ENCODE measurements at regions not wholly inside any gene's neighbourhood (a gene's known extent, or its start where the extent isn't known, plus 50 kb on each side); places are given as distances from the start of the nearest gene placed in this dataset.

DNA sequence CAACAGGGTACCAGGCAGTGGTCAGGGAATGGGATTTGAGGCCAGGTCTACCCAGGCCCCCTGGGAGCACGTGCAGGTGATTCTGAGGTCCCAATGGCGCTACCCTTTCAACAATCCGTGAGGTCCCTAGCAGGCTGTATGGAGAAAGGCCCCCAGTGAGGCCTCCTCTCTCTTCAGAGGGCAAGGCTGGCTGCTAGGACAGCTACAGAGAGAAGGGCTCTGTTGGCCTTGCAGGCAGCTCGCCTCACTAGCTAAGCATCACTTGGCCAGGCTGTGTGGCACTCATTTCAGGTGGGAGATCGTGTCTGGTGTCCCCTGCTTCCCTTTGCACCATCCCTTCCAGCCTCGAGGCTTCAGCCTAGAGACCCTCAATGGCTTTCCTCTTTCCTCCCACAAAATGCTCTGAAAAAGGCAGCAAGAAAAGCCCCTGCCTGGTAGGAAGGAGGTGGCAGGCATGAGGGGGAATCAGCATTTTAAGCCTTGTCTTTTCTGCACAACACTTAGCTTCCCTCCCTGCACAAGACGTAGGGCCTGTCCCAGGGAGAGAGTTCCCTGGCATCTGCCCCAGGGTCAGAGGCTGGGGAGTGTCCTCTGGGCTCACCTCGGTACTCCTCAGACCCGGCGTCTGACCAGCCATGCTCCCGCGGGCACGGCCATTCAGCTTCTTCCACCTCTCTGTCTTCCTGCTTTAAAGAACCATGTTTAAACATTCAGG lies 111.8 kb downstream of the ASB7 start:
- Mint-ChIP-seq H3K27me3 (peaks cover 21% of the 10 kb centered on the region), H3K9me3 (peaks cover 9% of the 10 kb centered on the region), H3K36me3 (ENCODE audit: insufficient read depth) (peaks cover 1% of the 10 kb centered on the region), H3K4me3 (no peak overlapping the region), H3K27ac (ENCODE audit: low read depth) (no peak overlapping the region), H3K4me1 (no peaks in the 10 kb centered on the region)
- no peak for ATAC-seq (replicated peaks; ENCODE audit: extremely low read depth, poor library complexity, severe bottlenecking)
- no peak for DNase-seq (ENCODE audit: low spot score in 2 of 2)

DNA sequence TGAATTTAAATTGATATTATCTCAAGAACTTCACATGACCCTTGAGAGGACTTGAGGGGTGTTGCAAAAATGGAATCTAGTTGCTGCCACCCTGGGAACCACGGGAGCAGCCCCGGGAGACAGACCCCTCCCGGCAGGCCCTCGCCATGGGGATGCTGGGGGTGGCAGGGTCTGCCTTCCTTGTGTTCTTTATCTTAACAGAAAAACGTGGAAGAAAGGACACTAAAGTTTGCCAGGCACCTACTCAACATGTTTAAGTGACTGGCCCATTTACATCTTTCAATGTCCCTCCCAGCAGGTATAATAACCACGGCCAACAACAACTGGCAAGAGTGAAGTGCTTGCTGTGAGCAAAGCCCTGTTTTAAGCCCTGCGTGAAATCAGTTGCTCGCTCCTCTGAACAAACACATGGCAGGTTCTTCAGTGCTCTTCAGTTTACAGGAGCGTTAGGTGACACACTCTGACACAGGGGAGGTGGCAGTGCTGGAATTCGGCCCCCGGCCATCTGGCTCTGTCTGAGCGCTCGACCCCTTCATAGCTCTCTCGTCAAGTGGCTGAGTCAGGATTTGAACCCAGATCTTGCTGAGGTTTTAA lies 112.5 kb downstream of the ASB7 start:
- DNase-seq (ENCODE audit: low spot score in 2 of 2) (no peak), ATAC-seq (replicated peaks; ENCODE audit: extremely low read depth, poor library complexity, severe bottlenecking) (no peak)
- H3K9me3 Mint-ChIP-seq, result peaks cover 5% of the 10 kb centered on the region
- no peaks in the 10 kb centered on the region for H3K4me1 Mint-ChIP-seq
- peaks cover 21% of the 10 kb centered on the region for H3K27me3 Mint-ChIP-seq
- no peak overlapping the region for H3K4me3 Mint-ChIP-seq
- no peaks in the 10 kb centered on the region for H3K36me3 Mint-ChIP-seq (ENCODE audit: insufficient read depth)
- no peak overlapping the region for H3K27ac Mint-ChIP-seq (ENCODE audit: low read depth)

DNA sequence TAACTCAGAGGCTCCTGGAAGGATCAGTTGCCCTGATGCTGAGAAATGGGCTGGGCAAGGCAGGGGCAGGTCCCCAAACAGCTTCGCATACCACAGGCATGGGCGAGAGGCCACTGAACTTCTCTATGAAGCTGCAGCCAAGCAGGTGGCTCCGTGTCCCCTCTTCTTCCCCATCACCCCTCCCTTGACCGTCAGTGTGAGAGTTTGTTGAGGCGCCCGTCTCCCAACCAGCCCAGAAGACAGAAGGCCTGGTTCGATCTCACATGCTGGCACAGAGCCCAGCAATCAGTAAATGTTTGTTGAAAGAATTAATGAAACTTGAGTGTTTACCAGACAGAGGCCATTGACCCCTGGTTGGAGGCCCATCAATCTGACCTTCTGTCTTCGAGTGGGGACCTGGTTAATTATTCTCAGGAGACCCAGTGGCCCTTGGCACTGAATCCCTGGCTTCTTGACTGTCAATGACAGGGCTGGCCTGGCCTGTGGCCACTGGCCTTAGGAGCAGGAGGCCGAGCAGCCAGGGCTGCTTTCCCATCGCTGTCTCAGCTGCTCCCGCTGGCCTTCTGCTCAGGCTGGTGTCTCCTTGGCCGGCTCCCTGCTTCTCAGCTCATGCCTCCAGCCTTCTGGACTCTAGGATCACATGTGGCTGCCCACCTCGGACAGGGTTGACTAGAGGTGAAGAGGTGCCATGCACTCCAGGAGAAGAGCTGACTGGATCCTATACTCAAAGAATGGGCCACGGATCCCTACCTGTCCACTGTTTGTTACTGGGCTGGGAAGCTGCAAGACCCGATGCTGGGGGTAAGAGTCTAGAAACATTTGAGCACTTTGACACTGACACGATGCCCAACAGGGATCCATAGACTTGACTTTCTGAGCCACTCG lies 113.4 kb downstream of the ASB7 start:
- peaks cover 21% of the 10 kb centered on the region for H3K27me3 Mint-ChIP-seq
- no peaks in the 10 kb centered on the region for H3K9me3 Mint-ChIP-seq
- H3K27ac Mint-ChIP-seq (ENCODE audit: low read depth), result no peak overlapping the region
- H3K4me3 Mint-ChIP-seq, result no peak overlapping the region
- DNase-seq (ENCODE audit: low spot score in 2 of 2), result no peak
- no peak for ATAC-seq (replicated peaks; ENCODE audit: extremely low read depth, poor library complexity, severe bottlenecking)
- no peaks in the 10 kb centered on the region for H3K4me1 Mint-ChIP-seq
- H3K36me3 Mint-ChIP-seq (ENCODE audit: insufficient read depth), result no peaks in the 10 kb centered on the region

DNA sequence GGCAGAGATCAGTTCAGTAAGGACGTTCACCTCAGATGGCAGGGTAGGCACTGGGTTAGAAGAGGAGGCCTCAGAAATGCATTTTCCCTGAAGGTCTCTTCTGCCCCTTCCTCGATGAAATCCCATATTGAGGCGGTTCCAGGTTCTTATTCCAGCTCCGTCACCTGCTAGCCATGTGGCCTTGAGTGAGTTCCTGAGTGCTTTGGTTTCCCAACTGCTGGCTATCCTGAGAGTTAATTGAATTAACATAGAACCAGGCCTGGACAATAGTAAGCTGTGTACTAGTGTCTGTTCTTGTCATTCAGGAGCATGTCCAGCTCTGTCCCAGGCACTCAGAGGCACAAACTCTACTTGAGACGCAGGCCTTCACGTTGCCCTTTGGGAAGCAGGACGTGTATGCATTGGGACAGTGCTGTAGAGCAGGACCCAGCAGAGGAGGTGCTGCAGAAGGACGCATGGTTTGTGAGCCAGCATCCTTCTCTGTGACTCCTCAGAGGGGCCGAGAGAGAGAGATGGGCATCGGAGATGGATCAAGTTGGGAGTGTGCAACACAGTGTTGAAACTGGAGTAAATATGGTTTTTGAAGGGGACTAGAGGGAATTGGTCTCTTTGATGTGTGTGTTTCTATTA lies 114.2 kb downstream of the ASB7 start:
- no peaks in the 10 kb centered on the region for H3K36me3 Mint-ChIP-seq (ENCODE audit: insufficient read depth)
- no peak overlapping the region for H3K27ac Mint-ChIP-seq (ENCODE audit: low read depth)
- no peak overlapping the region for H3K4me3 Mint-ChIP-seq
- H3K27me3 Mint-ChIP-seq, result peaks cover 21% of the 10 kb centered on the region
- no peak for ATAC-seq (replicated peaks; ENCODE audit: extremely low read depth, poor library complexity, severe bottlenecking)
- no peak for DNase-seq (ENCODE audit: low spot score in 2 of 2)
- H3K4me1 Mint-ChIP-seq, result no peaks in the 10 kb centered on the region
- no peaks in the 10 kb centered on the region for H3K9me3 Mint-ChIP-seq

DNA sequence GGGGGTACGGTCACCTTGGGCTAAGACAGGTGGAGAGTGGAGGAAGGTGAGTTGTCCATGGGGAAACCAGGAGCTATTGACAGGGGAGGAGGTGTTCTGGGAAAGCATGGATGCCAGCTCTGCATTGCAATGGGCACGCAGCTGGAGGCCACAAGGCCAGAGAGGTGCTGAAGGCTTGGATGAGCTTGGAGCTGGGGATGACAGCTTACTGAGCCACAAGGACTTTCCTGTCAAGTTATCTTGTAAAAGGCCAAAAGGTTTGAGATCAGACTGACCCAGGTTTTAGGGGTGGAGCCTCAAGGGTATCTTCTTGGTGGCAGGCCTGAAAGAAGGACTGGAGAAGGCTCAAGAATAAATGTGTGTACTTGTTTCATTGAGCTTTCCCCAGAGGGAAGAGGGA lies 115.2 kb downstream of the ASB7 start:
- Mint-ChIP-seq H3K27me3 (peaks cover 21% of the 10 kb centered on the region), H3K4me1 (no peaks in the 10 kb centered on the region), H3K36me3 (ENCODE audit: insufficient read depth) (no peaks in the 10 kb centered on the region), H3K9me3 (no peaks in the 10 kb centered on the region), H3K27ac (ENCODE audit: low read depth) (peak overlapping the region; percentile 39), H3K4me3 (no peak overlapping the region)
- ATAC-seq (replicated peaks; ENCODE audit: extremely low read depth, poor library complexity, severe bottlenecking), result no peak
- DNase-seq (ENCODE audit: low spot score in 2 of 2), result no peak

DNA sequence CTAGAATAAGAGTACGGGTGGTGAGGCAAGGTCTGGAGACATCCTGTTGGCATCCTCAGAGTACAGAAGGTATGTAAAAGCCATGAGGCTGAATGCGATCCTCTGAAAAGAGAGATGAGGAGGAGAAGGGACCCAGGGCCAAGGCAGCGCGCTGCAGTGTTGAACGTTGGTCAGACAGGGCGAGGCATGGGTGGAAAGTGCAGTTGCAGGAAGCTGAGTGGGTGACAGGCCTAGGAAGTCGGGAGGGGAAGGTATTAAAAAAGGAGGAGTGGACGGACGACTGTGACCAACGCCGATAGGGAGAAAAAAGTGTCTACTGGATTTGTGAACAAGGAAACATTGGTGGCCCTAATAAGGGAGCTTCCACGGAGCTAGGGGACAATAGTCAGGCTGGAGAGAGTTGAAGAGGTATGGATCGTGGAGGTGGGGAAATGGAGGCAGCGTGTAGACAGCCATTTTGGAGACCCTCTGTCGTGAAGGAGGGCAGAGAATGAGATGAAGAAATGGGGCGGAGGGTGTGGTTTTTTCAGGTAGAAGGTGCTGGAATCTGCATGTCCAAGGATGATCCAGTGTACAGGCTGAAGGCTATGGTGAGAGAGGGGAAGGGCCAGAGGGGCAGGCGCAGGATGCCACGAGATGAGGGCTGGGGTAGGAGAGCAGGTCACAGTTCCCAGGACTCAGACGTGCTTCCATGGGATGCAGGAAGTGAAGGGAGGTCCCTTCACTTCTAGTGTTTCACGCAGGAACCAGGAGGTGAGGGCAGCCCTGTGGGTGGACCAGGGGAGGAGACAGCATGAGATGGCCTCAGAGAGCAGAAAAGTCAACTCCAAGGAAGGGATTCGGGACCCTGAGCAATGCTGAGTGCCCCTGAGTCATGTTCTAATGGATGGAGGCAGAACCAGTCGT lies 115.9 kb downstream of the ASB7 start:
- peak overlapping the region; percentile 39 for H3K27ac Mint-ChIP-seq (ENCODE audit: low read depth)
- H3K36me3 Mint-ChIP-seq (ENCODE audit: insufficient read depth), result no peaks in the 10 kb centered on the region
- peak in 1 of 2 donors; percentile 0 for DNase-seq (ENCODE audit: low spot score in 2 of 2)
- H3K9me3 Mint-ChIP-seq, result no peaks in the 10 kb centered on the region
- H3K4me1 Mint-ChIP-seq, result no peaks in the 10 kb centered on the region
- no peak for ATAC-seq (replicated peaks; ENCODE audit: extremely low read depth, poor library complexity, severe bottlenecking)
- H3K4me3 Mint-ChIP-seq, result no peak overlapping the region
- H3K27me3 Mint-ChIP-seq, result peaks cover 27% of the 10 kb centered on the region

DNA sequence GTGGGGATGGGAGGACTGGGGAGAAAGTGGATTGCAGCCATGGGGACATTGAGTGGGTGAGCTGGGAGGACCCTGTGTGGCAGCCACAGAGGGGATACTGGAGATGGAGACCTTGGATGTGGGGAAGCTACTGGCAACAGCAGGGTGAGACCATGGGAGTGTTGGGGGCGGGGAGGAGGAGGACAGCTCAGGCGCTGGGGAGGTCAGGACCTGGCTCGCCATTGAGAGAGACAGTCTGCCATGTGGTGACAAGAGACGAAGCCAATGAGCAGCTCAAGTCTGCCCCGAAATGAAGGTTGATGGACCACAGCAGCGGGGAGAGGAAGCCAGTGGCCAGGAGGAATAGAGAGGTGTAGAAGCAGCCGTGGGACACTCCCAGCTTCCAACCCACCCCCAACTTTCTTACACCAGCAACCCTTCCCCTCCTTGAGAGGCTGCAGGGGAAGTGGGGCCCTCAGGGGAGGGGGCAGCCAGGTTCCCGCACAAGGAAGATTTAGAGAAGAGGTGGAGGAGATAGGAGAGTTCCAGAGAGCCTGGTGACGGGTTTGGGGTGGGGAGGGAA lies 118.1 kb downstream of the ASB7 start:
- Mint-ChIP-seq H3K27ac (ENCODE audit: low read depth) (no peak overlapping the region), H3K9me3 (no peaks in the 10 kb centered on the region), H3K4me3 (no peak overlapping the region), H3K27me3 (peaks cover 31% of the 10 kb centered on the region), H3K4me1 (no peaks in the 10 kb centered on the region), H3K36me3 (ENCODE audit: insufficient read depth) (no peaks in the 10 kb centered on the region)
- DNase-seq (ENCODE audit: low spot score in 2 of 2) (peak in 1 of 2 donors; percentile 6), ATAC-seq (replicated peaks; ENCODE audit: extremely low read depth, poor library complexity, severe bottlenecking) (no peak)

DNA sequence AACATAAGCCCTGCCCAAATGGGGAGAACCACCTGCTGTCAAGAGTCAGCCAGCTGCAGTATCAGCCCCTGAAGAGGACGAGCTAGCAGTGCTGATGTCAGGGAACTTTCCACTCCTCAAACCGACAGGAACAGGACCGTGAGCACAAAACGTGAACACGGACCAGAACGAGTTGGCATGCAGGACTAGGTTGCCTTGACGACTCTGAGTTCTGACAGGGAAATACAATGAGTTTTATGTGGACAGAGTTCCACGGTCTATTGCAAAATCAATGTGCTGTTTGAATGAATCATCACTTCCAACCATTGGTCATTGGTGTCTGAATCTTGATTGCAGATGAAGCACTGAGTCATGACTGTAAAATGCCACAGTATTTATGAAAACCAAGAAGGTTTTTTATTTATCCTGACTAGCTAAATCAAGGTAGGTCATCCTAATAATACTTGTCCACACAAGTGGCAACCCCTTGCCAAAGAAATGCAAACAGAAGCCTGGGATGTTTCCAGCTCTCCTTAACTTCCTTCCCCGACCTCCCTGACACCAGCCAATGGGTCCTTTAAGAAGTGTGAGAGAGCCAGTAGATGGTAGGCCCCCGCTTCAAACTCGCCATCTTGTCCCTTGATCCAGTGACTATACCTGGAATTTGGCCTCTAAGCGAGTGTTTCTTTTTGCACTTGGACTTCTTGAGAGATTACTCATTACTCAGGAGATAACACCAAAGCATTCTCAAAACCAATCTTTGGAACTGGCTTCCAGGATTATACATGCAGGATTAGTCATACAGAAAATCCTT lies 119.6 kb downstream of the ASB7 start:
- no peaks in the 10 kb centered on the region for H3K9me3 Mint-ChIP-seq
- H3K27ac Mint-ChIP-seq (ENCODE audit: low read depth), result no peak overlapping the region
- DNase-seq (ENCODE audit: low spot score in 2 of 2) (no peak), ATAC-seq (replicated peaks; ENCODE audit: extremely low read depth, poor library complexity, severe bottlenecking) (no peak)
- H3K27me3 Mint-ChIP-seq, result peaks cover 30% of the 10 kb centered on the region
- H3K36me3 Mint-ChIP-seq (ENCODE audit: insufficient read depth), result no peaks in the 10 kb centered on the region
- H3K4me3 Mint-ChIP-seq, result no peak overlapping the region
- H3K4me1 Mint-ChIP-seq, result no peaks in the 10 kb centered on the region

DNA sequence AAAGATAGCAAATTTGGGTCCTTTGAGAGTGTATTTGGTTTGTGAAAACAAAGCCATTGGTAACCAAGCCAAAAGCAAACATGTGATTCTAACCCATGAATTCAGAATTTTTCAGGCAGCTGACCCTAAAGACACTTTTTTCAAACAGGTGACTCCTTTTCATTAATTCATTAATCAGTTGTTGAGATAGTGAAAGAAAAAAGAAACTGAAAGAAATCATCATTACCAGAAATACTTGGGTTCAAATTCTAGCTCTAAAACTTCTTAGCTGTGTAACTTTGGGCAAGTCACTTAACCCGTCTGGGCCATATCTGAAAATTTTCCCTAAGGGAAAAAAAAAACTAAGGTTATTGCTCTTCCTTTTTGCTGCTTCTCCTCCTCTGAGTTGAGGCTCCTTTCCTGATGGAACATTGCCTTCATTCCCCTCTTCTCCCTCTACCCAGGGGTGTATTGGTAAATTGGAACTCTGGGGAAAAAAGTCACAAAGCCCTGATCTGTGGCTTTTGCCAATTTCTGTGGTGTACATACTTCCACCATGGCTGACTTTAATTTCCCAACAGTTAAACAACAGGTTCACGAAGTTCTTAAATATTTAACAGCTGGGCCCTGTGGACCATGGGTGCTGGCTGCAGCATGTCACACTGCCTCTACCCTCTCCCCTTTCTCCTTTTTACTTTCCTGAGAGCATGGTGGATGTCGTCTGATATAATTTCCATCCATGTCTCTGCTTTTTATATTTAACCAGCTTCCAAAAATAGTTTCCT lies 120.3 kb downstream of the ASB7 start:
- Mint-ChIP-seq H3K36me3 (ENCODE audit: insufficient read depth) (no peaks in the 10 kb centered on the region), H3K4me3 (no peak overlapping the region), H3K4me1 (no peaks in the 10 kb centered on the region), H3K27ac (ENCODE audit: low read depth) (no peak overlapping the region), H3K27me3 (peaks cover 30% of the 10 kb centered on the region), H3K9me3 (no peaks in the 10 kb centered on the region)
- no peak for ATAC-seq (replicated peaks; ENCODE audit: extremely low read depth, poor library complexity, severe bottlenecking)
- no peak for DNase-seq (ENCODE audit: low spot score in 2 of 2)

DNA sequence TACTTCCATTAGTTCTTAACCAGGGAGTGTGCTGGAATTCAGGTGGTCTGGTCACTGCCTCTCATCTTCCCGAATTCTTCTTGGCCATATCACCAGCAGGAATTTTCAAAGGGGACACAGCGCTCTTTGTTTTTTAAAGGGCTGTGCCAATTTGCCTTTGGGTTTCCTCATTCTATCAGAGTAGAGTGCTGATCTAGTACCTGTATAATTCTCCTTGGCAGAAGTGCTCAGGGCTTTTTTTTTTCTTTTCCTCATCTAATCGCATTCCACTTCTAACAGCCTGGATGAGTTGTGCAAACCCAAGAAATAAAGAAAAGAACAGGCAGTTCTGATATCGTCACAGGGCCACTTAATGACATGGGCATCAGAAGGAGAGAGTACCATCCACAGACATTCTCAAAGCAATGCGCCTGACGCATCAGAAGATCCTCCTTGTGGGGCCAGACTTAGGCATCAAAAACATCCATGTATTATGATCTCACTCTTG lies 121.0 kb downstream of the ASB7 start:
- H3K9me3 Mint-ChIP-seq, result no peaks in the 10 kb centered on the region
- no peak overlapping the region for H3K4me3 Mint-ChIP-seq
- H3K36me3 Mint-ChIP-seq (ENCODE audit: insufficient read depth), result no peaks in the 10 kb centered on the region
- no peaks in the 10 kb centered on the region for H3K4me1 Mint-ChIP-seq
- DNase-seq (ENCODE audit: low spot score in 2 of 2), result no peak
- no peak overlapping the region for H3K27ac Mint-ChIP-seq (ENCODE audit: low read depth)
- peaks cover 28% of the 10 kb centered on the region for H3K27me3 Mint-ChIP-seq
- no peak for ATAC-seq (replicated peaks; ENCODE audit: extremely low read depth, poor library complexity, severe bottlenecking)

Data from central memory CD8-positive, alpha-beta T cell (primary cell).